AG10803 (cell line): ENCODE measurements at regions not wholly inside any gene's neighbourhood (a gene's known extent, or its start where the extent isn't known, plus 50 kb on each side); places are given as distances from the start of the nearest gene placed in this dataset.

Source experiments
- DNase-seq: peaks from one replicate; pipeline ENCODE4 v3.0.0; 2010; ENCODE audit warnings: low read depth
- H3K4me3 ChIP-seq: 2 replicates; pipeline ENCODE4 v1.5.1; 2011; ENCODE audit warnings: mild to moderate bottlenecking, low read length, control low read depth
- TF ChIP-seq, protein P1 (sequence below): conservative IDR thresholded peaks from 2 replicates; pipeline ENCODE4 v1.5.1; 2011; ENCODE audit warnings: mild to moderate bottlenecking, low read length, control low read depth, inconsistent platforms

- no peak overlapping the region for H3K4me3 ChIP-seq
- TF ChIP-seq, protein P1, sequence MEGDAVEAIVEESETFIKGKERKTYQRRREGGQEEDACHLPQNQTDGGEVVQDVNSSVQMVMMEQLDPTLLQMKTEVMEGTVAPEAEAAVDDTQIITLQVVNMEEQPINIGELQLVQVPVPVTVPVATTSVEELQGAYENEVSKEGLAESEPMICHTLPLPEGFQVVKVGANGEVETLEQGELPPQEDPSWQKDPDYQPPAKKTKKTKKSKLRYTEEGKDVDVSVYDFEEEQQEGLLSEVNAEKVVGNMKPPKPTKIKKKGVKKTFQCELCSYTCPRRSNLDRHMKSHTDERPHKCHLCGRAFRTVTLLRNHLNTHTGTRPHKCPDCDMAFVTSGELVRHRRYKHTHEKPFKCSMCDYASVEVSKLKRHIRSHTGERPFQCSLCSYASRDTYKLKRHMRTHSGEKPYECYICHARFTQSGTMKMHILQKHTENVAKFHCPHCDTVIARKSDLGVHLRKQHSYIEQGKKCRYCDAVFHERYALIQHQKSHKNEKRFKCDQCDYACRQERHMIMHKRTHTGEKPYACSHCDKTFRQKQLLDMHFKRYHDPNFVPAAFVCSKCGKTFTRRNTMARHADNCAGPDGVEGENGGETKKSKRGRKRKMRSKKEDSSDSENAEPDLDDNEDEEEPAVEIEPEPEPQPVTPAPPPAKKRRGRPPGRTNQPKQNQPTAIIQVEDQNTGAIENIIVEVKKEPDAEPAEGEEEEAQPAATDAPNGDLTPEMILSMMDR, result no peak
- DNase-seq, result no peak
Observed at GRCh38 chr5:7978991-7979390, 110.0 kb downstream of the MTRR start.

GRCh38 chr5:7980881-7981280 is 111.9 kb downstream of the MTRR start:
- no peak overlapping the region for H3K4me3 ChIP-seq
- no peak for DNase-seq
- TF ChIP-seq, protein P1, result no peak

GRCh38 chr5:7983433-7983832 is 114.5 kb downstream of the MTRR start:
- no peak for DNase-seq
- no peak overlapping the region for H3K4me3 ChIP-seq
- TF ChIP-seq, protein P1, result no peak

DNA sequence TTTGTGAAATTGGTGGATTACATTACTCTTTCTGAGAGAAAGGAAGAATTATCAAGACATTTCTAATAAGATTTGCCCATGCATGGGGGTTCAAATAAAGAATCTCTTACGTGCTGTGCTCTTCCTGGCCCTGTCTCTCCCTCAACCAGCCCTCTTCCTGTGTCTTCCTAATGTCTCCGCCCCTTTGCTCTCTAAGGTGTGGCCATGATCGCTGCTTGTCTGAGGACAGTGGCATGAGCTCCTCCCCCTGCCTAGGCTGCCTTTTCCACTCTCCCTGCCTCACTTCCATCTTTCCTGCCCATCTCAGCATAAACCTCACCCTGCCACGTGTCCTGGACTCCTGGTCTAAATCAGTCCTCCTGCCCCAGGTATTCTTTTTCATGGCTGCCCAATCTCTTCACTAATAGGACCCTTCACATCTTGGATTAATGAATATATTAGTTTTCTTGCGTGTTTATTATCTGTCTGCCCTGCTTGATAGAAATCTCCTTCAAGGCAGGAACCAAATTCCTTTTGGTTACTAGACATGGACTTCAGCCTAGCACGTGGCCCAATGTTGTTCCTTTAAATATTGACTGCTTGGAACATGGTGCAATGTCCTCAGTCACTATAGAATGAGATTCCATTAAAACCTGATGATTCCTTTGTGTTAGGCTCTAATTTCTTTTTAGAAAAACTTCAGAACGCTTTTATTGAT is 122.3 kb downstream of the MTRR start:
- no peak overlapping the region for H3K4me3 ChIP-seq
- TF ChIP-seq, protein P1, result no peak
- no peak for DNase-seq

DNA sequence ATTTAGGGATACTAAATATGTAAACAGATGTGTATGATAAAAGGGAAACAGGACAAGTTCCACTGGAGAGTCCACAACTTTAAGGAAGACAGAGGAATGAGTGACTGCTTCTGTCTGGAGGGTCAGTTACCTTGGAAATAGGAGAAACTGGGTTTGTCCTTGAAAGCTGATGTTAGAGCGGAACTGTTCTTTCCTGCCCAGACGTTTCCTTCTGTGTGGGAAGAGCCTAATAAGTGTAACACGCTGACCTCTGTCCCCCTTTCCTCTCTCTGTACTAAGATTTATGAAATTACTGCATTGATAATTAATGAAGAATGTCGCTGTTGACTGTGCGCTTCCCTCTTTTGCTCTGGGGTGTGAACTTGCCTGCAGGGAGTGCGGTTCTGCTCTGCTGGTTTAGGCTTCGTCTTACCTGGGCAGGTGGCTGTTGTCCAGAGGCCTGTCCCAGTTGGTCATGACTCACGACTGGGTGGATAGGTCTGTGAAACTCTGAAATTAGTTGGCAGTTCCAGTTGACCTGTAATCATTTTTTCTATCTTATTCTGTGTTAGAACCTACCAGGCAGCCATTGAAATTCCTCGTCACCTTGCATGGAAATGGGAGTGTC is 126.8 kb downstream of the MTRR start:
- TF ChIP-seq, protein P1, result no peak
- DNase-seq, result no peak
- H3K4me3 ChIP-seq, result no peak overlapping the region

GRCh38 chr5:8005416-8005815 is 136.5 kb downstream of the MTRR start:
- no peak for DNase-seq
- no peak overlapping the region for H3K4me3 ChIP-seq
- TF ChIP-seq, protein P1, result no peak
